Endothelial cell of umbilical vein (primary cell): ENCODE measurements at regions not wholly inside any gene's neighbourhood (a gene's known extent, or its start where the extent isn't known, plus 50 kb on each side); places are given as distances from the start of the nearest gene placed in this dataset.
A peak's percentile ranks its signal among the peaks of the same experiment; 100 is the strongest.

Experiments
- BruUV-seq: library from RNA; stranded (reverse); fragments of 400-500 nt; replicated peaks from 2 replicates; lab custom pipeline; 2021; lab: Mats Ljungman, UMichigan
- CTCF ChIA-PET: fragments of 300-600, 350-600 bp; sonication (Branson Sonifier 250); formaldehyde crosslinking; loops from one replicate; lab custom pipeline; 2021; ENCODE audit warnings: antibody characterized with exemption, inconsistent platforms; lab: Charles Lee
- POLR2A ChIA-PET: fragments of 300-600, 350-600 bp; sonication (Branson Sonifier 250); formaldehyde crosslinking; loops from one replicate; lab custom pipeline; 2021; ENCODE audit warnings: antibody characterized with exemption, inconsistent platforms; lab: Charles Lee
- DNase-seq: peaks from one replicate; pipeline ENCODE4 v3.0.0-alpha.2; 2011; ENCODE audit warnings: low read depth, low spot score
- FAIRE-seq: peaks from 2 replicates; lab custom pipeline; 2011; peaks lifted over from hg19 to GRCh38; lab: Jason Lieb, UNC
- H2AFZ ChIP-seq: 2 replicates; pipeline ENCODE4 v1.6.0; 2012; ENCODE audit warnings: low read depth, low read length, control low read depth, inconsistent platforms
- H3K27ac ChIP-seq: 2 replicates; pipeline ENCODE4 v1.5.1; 2011; ENCODE audit warnings: low read depth, mild to moderate bottlenecking, control low read depth, low read length, moderate library complexity; ENCODE audit not compliant: insufficient read depth
- H3K27me3 ChIP-seq, 2 experiments: 2 replicates each; pipeline versions ENCODE4 v1.6.0 to v1.6.1; 2011; ENCODE audit warnings: low read length in 2 of 2, mixed read lengths in 1 of 2; ENCODE audit not compliant: control insufficient read depth in 2 of 2, insufficient read depth in 2 of 2
- H3K36me3 ChIP-seq, 2 experiments: 2 replicates in 1 of 2; 3 replicates in 1 of 2; pipeline ENCODE4 v1.5.1; 2011; ENCODE audit warnings: low read length in 2 of 2, mild to moderate bottlenecking in 1 of 2, moderate library complexity in 1 of 2; ENCODE audit not compliant: control insufficient read depth in 2 of 2, insufficient read depth in 2 of 2; ENCODE audit errors: extremely low read depth in 1 of 2
- H3K4me1 ChIP-seq: 3 replicates; pipeline ENCODE4 v1.5.1; 2011; ENCODE audit warnings: mild to moderate bottlenecking, low read length; ENCODE audit not compliant: control insufficient read depth, insufficient read depth; ENCODE audit errors: extremely low read depth
- H3K4me2 ChIP-seq: 2 replicates; pipeline ENCODE4 v1.6.1; 2011; ENCODE audit warnings: low read length, control low read depth, mixed read lengths; ENCODE audit not compliant: insufficient read depth
- H3K4me3 ChIP-seq, 3 experiments: fragments of 200-600 bp in 1 of 3; sonication (generic), shearing (Covaris generic) in 1 of 3; replicated peaks in 1 of 3; 2 replicates each; pipeline ENCODE4 v1.5.1; 2011 to 2016; ENCODE audit warnings: control low read depth in 3 of 3, low read length in 3 of 3, mild to moderate bottlenecking in 2 of 3, inconsistent platforms in 1 of 3, low read depth in 1 of 3, moderate library complexity in 1 of 3; ENCODE audit not compliant: insufficient read depth in 1 of 3
- H3K79me2 ChIP-seq: 2 replicates; pipeline ENCODE4 v1.6.0; 2012; ENCODE audit warnings: low read length, inconsistent platforms; ENCODE audit not compliant: control insufficient read depth, insufficient read depth
- H3K9ac ChIP-seq: replicated peaks from 2 replicates; pipeline ENCODE3; 2011; ENCODE audit warnings: low read length, control low read depth; ENCODE audit not compliant: insufficient read depth; ENCODE audit errors: extremely low read depth
- H3K9me1 ChIP-seq: replicated peaks from 3 replicates; pipeline ENCODE4 v1.6.0; 2011; ENCODE audit warnings: mild to moderate bottlenecking, low read length; ENCODE audit not compliant: control insufficient read depth, insufficient read depth; ENCODE audit errors: extremely low read depth
- H3K9me3 ChIP-seq: replicated peaks from 2 replicates; pipeline ENCODE4 v1.5.1; 2012; ENCODE audit warnings: low read length, inconsistent platforms; ENCODE audit not compliant: control insufficient read depth, insufficient read depth
- H4K20me1 ChIP-seq: replicated peaks from 2 replicates; pipeline ENCODE3; 2011; ENCODE audit warnings: mild to moderate bottlenecking, low read length; ENCODE audit not compliant: control insufficient read depth, insufficient read depth; ENCODE audit errors: extremely low read depth
- CTCF ChIP-seq, 2 donors: IDR thresholded peaks; 1 replicate in 1 of 2; 2 replicates in 1 of 2; pipeline ENCODE4 v1.5.1; 2011; ENCODE audit warnings: low read length in 2 of 2, mild to moderate bottlenecking in 2 of 2, moderate library complexity in 2 of 2, control low read depth in 1 of 2, inconsistent platforms in 1 of 2, low read depth in 1 of 2; ENCODE audit not compliant: insufficient read depth in 1 of 2; ENCODE audit errors: extremely low read depth in 1 of 2
- EZH2 ChIP-seq: IDR thresholded peaks from 2 replicates; pipeline ENCODE4 v1.6.1; 2012; ENCODE audit warnings: borderline replicate concordance, low read depth, mild to moderate bottlenecking, moderate library complexity, low read length, inconsistent platforms; ENCODE audit not compliant: severe bottlenecking
- FOS ChIP-seq: IDR thresholded peaks from 2 replicates; pipeline ENCODE4 v1.6.1; 2011; ENCODE audit warnings: mild to moderate bottlenecking, low read length, moderate library complexity, borderline replicate concordance; ENCODE audit not compliant: insufficient read depth
- GATA2 ChIP-seq: IDR thresholded peaks from 2 replicates; pipeline ENCODE4 v1.7.0; 2011; ENCODE audit warnings: low read depth, mild to moderate bottlenecking, moderate library complexity, mixed read lengths, low read length; ENCODE audit not compliant: insufficient read length, insufficient read depth
- JUN ChIP-seq: IDR thresholded peaks from 2 replicates; pipeline ENCODE4 v1.6.1; 2011; ENCODE audit warnings: borderline replicate concordance, low read depth; ENCODE audit not compliant: insufficient read length, insufficient read depth
- POLR2A ChIP-seq: IDR thresholded peaks from 2 replicates; pipeline ENCODE4 v1.6.1; 2012; ENCODE audit warnings: low read depth, mild to moderate bottlenecking, control low read depth, low read length
- POLR2AphosphoS5 ChIP-seq: IDR thresholded peaks from 2 replicates; pipeline ENCODE4 v1.6.1; 2012; ENCODE audit warnings: low read depth, mild to moderate bottlenecking, control low read depth, low read length, moderate library complexity; ENCODE audit not compliant: insufficient read depth
- dilution Hi-C: fragments of 300-500 bp; cut with MboI; formaldehyde crosslinking; loops from one replicate; pipeline ENCODE4 v1.15.0; 2019; ENCODE audit warnings: low sequenced_read_pairs; ENCODE audit not compliant: extremely low pct_ligation_motif_present
- intact Hi-C: fragments of 100-400 bp; cut with micrococcal nuclease; formaldehyde crosslinking; loops from one replicate; pipeline ENCODE4 v1.10.0; 2022

GRCh38 chr10:60627778-60628748, 150.2 kb upstream of the CDK1 start:
- Histone ChIP-seq H3K27me3 (peaks cover 6 to 7% of the 10 kb centered on the region in 2 experiments), H4K20me1 (no peaks in the 10 kb centered on the region), H2AFZ (no peak overlapping the region), H3K9ac (no peak overlapping the region), H3K4me2 (no peak overlapping the region), H3K9me1 (no peaks in the 10 kb centered on the region), H3K9me3 (no peaks in the 10 kb centered on the region), H3K79me2 (no peaks in the 10 kb centered on the region), H3K4me1 (no peaks in the 10 kb centered on the region), H3K4me3 (no peak overlapping the region), H3K36me3 (no peaks in the 10 kb centered on the region), H3K27ac (no peak overlapping the region)
- CTCF ChIA-PET: interaction anchor here (0.9 to 1.2 kb wide), 4 partner anchors 9 to 183 kb away, joined by 3 read pairs; no protein-coding TSS in a partner anchor
- no peak for TF ChIP-seq EZH2
- TF ChIP-seq JUN: no peak
- TF ChIP-seq FOS: no peak
- no peak for TF ChIP-seq GATA2
- TF ChIP-seq CTCF (IDR thresholded peaks at IDR 0.05; ENCODE audit: extremely low read depth in 1 of 2, insufficient read depth in 1 of 2, low read depth in 1 of 2, low read length in 2 of 2): no peak
- TF ChIP-seq POLR2A: no peak
- no peak for TF ChIP-seq POLR2AphosphoS5
- dilution Hi-C loops (no loop called here), intact Hi-C loops (no loop called here)
- FAIRE-seq: peak; percentile 37
- DNase-seq: no peak
- no TSS peak for BruUV-seq
- POLR2A ChIA-PET: no interaction called here
